Stimulated activated CD8-positive, alpha-beta memory T cell treated with anti-CD3 and anti-CD28 coated beads, Interleukin-15, amount 100 ng/mL, for 24 hours (primary cell): ENCODE measurements at regions not wholly inside any gene's neighbourhood (a gene's known extent, or its start where the extent isn't known, plus 50 kb on each side); places are given as distances from the start of the nearest gene placed in this dataset.
"Not testable (repeated sequence)": the region's sequence is repeated elsewhere in the genome, so short reads cannot be mapped to it uniquely, and the experiment has no call there.

Experiments
- DNase-seq: peaks from one replicate; pipeline ENCODE4 v3.0.0-alpha.2; 2020; ENCODE audit warnings: low read depth

DNA sequence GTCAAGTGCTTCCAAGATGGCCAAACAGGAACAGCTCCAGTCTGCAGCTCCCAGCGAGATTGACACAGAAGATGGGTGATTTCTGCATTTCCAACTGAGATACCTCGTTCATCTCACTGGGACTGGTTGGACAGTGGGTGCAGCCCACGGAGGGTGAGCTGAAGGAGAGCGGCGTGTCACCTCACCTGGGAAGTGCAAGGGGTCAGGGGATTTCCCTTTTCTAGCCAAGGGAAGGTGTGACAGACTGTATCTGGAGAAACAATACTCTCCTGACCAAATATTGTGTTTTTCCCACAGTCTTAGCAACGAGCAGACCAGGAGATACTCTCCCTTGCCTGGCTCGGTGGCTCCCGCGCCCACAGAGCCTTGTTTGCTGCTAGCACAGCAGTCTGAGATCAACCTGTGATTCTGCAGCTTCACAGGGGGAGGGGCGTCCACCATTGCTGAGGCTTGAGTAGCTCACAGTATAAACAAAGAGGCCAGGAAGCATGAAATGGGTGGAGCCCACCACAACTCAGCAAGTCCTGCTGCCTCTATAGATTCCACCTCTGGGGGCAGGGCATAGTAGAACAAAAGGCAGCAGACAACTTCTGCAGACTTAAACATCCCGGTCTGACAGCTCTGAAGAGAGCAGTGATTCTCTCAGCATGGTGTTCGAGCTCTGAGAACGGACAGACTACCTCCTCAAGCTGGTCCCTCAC is 293.5 kb upstream of the SUCLG2 start:
- DNase-seq: no peak

DNA sequence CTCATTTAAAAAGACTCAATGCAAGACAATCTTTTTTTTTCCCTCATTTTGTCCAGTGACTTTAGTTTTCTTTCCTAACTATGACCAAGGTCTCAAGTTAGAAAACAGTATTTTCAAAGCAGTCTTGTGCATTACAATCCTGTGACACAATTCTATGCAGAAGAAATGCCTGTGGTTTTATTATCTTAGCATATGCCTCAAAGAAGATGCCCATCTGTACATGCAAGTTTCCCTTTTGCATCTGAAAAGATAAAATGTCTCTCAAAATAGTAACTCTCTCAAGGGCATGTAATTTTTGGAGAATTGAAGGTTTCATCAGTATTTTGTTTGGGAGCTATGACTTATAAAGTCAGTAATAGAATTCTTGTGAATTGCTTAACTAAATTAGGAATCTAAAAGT is 292.0 kb upstream of the SUCLG2 start:
- no peak for DNase-seq

DNA sequence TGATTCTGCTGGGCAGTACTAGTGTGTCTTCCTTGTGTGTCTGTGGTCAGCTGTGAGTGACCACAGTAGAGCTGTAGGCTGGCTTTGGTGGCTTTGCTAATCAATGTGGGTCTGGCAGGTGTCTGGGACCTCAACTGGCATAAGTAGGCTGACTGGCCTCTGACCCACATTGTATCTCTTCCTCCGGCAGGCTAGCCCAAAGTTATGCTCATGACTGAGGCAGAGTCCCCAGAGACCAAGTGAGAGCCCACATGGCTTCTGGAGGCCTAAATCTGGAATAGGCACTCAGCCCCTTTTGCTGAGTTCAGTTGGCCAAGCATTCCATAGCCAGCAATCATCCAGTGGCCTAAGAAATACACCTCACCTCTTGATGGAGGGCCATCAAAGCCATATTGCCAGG is 289.1 kb upstream of the SUCLG2 start:
- DNase-seq: no peak

DNA sequence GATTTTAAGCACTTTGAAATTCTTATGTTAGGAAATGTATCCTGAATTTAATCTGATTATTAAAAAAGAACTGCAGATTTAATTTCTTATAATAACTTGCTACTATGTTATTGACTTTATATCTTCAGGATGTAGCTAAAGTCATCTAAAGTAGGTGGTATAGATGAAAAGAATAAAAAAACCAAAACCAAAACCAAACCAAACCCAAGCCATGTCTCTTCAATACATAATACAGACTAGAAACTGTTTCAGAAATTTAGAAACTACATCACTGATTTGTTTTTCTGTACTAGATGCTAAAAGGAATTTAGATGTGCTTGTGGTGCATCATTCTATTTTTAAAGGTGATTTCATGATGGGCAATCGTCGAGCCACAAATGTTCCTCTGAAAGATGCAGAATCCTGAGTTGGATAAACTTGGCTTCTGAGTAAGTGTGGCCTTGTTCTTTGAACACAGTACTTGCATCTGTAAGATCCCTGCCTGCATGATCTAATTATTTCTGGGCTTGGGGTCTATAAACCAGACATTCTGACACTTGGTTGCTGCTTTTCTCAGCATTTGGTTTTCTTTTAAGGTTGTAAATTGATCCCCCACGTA is 287.1 kb upstream of the SUCLG2 start:
- DNase-seq: no peak

DNA sequence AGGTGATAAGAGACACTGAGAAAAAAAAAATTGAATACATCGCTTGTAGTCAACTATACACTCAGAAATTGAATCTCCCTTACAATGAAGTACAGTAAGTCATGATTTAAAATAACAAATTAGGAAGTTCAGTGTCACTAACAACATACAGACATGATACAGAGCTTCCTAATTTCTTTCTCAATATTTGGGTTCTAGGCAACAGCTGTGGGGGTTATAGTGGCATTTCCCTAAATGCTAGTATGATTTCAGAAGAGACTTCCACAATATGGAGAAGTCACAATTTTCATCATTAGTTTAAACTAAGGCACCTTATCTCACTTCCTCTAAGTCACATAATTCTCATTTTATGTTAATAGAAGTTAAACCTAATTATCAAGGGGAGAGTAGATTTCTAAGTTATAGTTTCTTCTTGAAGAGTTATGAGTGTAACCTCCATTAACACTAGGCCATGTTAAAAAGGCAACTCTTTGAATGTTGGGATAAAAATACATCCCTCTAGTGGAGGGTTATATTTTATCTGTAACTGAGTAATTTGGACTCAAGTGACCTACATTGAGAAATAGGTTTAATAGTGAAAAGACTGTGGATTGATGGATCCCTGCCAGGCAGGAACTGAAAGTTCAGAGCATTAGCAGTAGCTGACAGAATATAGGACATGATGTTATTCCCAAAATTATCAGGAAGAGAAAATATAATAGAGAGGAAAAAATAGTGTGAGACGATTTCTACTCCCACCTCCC is 286.0 kb upstream of the SUCLG2 start:
- no peak for DNase-seq

DNA sequence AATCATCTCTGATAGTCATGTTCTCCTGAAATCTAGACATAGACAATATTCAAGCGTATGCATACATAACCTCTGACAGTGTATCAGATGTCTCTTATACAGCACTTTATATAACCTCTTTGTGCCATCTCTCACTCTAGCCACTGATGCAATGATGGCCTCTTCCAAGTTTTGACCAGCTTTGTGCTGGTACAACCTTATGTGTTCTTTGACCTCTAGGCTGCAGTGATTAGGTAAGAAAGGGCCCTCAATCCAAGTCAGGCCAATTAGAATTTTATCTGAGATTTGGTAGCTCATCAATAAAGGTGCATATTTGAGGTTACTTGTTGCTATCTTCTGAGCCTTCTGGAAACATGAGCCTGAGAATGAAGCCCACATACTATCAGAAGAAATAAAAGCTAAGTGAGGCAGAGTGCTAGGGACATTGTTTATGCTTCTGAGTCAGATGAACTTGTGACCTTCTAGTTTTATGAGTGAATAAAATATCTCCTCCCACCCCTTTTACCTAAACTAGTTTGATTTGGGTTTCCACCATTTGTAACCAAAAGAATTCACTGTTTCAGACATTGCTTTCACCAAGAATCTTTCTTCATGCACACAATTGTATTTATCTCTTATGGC is 283.2 kb upstream of the SUCLG2 start:
- DNase-seq: no peak

DNA sequence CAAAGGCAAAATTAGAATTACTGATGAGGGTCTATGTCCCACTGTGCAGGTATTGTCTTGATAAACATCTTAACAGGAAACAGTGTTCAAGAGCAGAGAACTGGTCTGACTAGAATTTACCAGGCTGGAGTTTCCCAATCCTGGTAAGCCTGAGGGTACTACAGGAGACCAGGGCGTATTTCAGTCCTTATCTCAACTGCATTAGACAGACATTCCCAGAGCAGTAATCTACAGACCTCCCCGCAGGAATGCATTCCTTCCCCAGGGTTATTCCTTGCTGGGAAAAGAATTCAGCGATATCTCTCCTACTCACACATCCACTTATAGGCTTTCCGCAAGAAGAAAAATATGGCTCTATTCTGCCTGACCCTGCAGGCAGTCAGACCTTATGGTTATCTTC is 276.0 kb upstream of the SUCLG2 start:
- not testable (repeated sequence) for DNase-seq

DNA sequence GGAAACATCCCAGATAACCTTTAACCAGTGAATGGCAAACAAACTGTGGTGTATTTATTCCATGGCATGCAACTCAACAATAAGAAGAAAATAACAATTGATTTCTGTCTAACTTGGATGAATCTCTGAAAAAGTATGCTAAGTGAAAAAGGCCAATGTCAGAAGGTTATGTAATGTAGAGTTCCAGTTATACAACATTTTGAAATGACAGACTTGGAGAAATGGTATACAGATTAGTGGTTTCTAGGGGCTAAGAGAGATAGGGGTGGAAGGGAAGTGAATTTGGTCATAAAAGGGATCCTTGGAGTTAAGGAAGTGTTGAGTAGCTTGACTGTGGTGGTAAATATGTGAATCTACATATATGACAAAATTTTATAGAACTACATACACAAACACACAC is 269.4 kb upstream of the SUCLG2 start:
- no peak for DNase-seq

DNA sequence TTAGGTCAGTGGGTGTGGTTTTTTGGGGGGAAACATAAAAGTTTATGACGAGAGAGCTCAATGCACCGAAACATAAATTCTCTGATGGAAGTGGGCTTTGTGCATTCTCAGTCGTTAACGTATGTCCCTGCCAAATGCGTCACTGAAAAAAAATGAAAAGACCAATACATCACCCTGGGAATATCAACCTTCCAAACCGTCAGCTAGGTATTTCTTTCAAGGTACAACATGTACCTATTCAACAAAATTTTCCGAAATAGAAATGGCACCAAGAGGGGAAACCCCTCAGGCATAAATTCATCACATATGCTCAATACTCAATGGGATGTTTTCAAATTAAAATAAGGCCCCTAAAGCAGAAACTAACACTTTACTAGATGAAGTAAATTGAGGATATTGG is 266.6 kb upstream of the SUCLG2 start:
- no peak for DNase-seq

DNA sequence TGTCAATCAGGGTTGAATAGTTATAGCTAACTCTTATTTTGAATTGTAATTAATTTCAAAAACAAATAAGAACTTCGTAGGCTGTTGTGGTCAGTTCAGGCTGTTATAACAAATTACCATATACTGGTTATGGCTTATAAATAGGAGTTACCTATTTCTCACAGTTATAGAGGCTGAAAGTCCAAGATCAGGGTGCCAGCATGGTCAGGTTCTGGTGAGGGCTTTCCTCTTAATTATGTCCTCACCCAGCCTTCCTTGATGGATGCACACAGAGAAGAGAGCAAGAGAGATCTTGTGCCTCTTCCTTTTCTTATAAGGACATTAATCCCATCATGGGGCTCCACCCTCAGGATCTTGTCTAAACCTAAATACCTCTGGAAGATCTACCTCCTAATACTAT is 265.9 kb upstream of the SUCLG2 start:
- no peak for DNase-seq

DNA sequence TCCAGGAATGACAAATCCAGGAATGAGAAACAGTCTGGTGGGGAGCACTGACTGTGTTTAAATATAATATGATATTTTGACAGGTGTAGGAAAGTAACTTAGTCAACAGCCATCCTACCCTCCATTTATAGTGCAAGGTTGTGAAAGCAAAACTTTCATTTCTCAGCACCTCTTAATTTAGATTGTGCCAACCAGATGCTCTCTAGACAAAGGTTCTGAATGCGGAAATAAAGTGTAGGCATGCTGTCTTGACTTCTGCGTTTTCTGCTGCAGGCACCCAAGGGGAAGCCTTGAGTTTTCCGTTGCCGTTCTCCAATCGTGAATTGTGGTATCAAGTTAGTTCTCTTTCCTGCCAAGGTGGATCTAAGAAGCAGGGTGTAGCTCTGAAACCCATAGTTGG is 261.9 kb upstream of the SUCLG2 start:
- DNase-seq: no peak

DNA sequence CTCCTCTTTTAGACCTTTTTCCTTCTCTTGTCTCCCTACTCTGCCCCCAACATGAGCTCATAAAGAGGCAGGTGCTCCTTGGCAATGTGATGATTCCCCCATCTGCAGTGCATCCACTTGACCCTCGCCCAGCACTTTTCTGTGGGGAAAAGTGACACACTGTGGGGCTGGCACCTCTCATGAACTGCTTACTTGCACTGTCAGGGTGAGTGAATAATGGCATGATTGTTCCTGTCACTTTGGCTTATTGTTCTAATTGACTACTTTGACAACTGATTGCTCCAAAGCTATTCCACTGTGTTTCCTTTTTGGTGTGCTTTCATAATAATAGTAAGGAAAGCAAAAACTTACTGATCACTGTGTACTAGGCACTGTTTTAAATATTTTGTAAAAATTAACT is 253.3 kb upstream of the SUCLG2 start:
- DNase-seq: no peak

DNA sequence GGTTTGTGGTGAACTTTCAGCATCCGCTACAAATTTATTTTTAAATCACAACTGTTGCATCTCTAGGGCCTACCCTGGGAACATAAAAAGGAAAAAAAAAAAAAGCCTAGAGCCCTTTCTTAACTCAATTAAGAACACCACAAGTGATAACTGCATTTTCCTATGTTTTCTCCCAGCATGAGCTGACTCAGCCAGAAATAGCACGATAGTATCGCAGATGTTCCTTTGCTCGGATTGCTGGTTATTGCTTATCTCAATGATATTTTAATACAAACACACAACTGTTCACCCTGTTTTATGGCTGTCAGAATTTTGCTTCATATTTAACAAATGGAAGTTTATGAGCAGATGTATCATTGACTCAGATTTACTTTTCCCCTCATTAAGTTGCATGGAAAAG is 251.8 kb upstream of the SUCLG2 start:
- DNase-seq: no peak

DNA sequence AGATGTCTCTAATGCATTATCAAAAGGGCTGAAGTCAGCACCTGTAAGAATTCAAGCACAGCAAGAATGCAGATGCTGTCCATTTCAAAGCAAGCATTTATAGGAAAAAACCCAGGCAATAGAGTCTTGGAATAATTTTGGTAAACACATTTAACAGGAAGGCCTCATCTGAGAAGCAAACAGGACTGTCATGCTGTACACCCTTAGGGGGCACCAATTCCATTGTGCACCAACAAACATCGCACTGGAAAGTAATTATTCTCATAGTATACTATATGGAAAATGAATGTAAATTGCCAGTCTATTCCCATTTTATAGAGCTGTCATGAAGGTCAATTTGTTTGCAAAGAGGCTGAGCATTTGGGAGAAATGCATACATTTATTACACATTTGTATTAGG is 247.3 kb upstream of the SUCLG2 start:
- DNase-seq: no peak

DNA sequence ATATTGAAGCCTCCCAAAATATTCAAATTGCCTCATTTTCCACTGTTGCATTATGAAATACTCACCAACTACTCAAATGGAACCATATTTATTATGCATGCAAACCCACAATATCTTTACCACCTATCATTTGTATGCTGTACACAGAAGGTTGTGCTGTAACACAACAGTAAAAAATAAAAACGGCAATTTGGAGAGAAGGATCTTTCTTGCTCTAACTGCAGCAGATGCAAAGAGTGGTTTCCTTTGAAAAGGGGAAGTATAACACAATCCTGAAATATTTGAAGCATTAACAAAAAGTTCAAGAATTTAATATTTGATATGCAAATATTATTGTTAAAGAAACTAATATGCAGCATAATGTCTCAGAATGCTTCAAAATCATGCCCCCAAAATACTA is 244.5 kb upstream of the SUCLG2 start:
- no peak for DNase-seq

DNA sequence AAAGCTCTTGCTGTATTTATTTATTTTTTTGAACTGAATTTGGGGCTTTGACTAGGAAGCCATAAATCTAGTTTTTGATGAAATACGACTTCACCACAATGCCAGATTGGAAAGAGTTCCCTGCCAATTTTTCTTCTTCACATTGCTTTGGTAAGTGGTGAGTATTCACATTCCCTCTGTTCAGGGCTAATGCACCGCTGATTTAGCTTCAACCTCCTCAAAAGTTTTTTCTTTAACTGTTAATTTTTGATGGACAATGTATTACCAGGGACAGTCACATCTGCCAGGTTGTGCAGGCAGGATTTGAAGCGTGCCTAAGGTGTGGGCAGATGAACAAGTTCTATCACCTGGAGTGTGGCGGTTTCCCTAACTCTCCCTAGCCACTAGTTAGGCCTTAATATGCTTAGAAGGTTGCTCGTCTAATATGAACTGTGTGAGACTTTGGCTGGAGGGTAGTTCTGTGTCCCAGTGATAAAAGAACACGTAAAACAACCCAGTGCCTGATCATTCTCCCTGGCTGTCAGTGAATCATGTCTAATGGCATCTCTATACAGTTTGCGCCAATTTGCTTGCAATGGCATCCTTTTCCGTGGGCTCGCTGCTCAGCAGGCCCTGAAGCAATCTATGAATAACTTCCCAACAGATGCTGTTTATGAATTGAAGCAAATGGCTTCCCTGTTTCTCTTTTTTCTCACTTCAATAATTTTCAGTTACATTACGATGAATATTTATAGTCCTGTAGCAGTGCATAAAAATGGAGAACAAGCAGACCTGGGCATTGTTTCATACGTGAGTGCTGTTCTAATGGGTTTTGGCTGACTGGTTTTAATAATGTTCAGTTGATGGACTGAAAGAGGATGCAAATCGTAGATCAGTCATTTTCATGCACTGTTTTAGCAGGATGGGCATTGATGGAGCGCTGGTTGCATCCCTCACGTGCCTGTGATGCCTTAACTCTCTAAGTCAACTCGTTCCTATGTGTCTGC is 243.2 kb upstream of the SUCLG2 start:
- DNase-seq: no peak

DNA sequence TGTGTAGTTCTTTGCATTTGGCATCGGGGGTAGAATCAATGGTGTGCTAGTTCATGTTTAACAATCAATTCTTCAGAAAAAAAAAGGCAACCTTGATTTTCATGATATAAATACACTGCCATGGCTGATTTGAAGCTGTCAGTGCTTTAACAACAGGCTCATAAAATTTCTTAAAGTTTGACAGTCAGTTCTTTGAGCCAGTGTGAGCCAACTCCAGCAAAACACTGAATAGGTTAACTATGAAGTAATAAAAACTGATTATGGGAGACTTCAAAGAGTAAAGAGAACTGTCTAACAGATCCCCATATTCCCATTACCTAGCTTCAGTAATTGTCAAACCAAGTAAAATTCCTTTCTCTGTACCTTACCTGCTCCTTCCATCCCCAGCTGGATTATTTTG is 241.7 kb upstream of the SUCLG2 start:
- no peak for DNase-seq

DNA sequence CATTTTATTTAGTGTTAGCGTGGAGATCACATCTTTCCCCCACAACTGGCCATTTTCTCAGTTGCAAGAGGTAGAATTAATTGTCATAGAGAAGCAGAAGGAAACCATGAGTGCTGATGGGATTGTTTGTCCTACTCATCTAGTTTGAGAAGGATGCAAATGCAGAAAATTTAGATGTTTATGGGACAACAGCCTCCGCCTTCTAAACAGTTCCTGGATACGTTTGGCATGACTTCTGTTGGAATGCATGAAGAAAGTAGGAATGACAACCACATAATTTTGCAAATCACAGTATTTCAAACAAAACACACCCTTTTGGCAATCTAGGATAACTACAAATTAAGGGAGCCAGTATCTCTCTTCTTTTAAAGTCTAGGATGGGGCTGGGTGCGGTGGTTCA is 240.1 kb upstream of the SUCLG2 start:
- no peak for DNase-seq

DNA sequence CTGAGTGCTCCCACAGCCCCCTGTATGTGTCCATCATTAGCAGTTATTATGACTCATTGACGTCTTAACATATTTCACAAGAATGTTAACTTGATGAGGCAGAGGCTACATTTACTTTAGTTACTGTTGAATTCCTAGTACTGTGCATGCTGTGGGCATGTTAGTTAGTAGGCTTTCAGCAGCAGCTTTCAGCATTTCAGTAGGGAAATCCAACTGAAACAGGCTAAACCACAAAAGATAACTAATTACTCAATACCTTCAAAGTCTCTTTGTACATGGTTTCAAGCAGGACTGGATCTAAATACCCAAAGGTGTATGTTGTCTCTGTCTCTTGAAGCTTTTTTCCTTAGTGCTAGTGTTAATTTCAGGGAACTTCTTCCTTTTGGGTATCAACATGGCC is 229.9 kb upstream of the SUCLG2 start:
- DNase-seq: no peak

DNA sequence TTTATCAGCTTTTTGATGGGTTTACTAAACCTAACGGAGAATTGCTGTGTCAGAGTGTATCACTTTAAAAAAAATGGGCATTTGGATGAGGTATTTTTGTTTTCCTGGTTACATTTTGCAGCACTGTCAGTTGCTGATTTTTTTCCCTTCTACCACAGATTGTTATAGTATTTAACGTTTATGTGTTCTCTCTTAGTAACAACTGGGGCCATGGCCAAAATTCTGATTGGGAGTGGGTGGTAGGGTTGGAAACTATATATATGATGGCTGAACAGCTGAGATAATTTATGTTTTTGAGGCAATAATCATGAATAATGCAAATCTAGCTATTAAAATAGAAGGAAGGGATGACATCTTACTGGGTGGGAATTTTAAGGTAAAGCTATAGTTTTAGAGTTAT is 229.4 kb upstream of the SUCLG2 start:
- no peak for DNase-seq

DNA sequence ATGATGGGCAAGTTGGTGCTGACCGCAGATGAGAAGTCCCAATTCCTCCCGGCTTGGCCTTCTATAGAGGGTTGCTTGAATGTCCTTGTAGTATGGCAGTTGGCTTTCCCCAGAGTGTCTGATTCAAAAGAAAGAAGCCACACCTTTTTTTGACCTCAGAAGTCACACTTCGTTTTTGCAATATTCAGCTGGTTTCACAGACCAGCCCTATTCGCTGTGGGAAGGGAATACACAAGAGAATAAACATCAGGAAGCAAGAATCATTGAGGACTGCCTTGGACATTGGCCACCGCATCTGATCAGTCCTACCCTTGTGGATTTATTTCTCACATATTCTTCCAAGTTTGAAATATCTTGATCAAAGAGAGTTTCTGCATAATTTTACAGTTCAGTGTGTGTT is 228.6 kb upstream of the SUCLG2 start:
- no peak for DNase-seq

DNA sequence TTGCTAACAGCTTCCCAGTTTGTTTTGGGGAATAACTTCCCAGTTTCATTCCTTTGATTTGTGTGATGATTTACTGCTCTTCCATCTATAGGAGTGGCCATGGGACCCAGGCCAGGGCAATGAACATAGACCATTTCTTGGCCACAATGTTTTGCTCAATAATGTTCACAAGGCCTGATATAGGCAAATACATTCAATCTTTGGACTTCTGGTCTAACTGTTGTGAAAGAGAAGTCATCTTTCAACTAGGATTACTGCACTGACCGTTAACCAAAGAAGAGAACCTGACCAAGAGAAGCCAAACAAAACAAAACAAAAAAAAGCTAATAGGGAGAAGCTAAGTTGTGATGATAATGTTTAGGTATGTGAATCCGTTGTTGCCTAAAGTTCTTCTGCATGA is 221.8 kb upstream of the SUCLG2 start:
- DNase-seq: no peak
